Parathyroid adenoma (tissue), 2 donors: ENCODE measurements at regions not wholly inside any gene's neighbourhood (a gene's known extent, or its start where the extent isn't known, plus 50 kb on each side); places are given as distances from the start of the nearest gene placed in this dataset.

ENCODE experiments used
- H2AFZ ChIP-seq: fragments of 300-600 bp; sonication (generic); one replicate; pipeline ENCODE4 v1.7.0; 2017; ENCODE audit warnings: antibody characterized with exemption, mild to moderate bottlenecking
- H3K27ac ChIP-seq: fragments of 300-600 bp; sonication (generic); one replicate; pipeline ENCODE4 v1.7.0; 2017
- H3K27me3 ChIP-seq: fragments of 300-600 bp; sonication (generic); one replicate; pipeline ENCODE4 v1.7.0; 2017; ENCODE audit warnings: low read length; ENCODE audit not compliant: control insufficient read depth, insufficient read depth
- H3K36me3 ChIP-seq: fragments of 300-600 bp; sonication (generic); one replicate; pipeline ENCODE4 v1.7.0; 2017; ENCODE audit warnings: low read length; ENCODE audit not compliant: control insufficient read depth, insufficient read depth
- H3K4me1 ChIP-seq: fragments of 300-600 bp; sonication (generic); one replicate; pipeline ENCODE4 v1.7.0; 2017; ENCODE audit warnings: control low read depth
- H3K4me2 ChIP-seq: fragments of 300-600 bp; sonication (generic); one replicate; pipeline ENCODE4 v1.7.0; 2017; ENCODE audit warnings: low read length
- H3K4me3 ChIP-seq: fragments of 300-600 bp; sonication (generic); one replicate; pipeline ENCODE4 v1.7.0; 2017; ENCODE audit warnings: low read depth, low read length
- H3K79me2 ChIP-seq: fragments of 300-600 bp; sonication (generic); one replicate; pipeline ENCODE4 v1.7.0; 2017; ENCODE audit warnings: control low read depth
- H3K9ac ChIP-seq: fragments of 300-600 bp; sonication (generic); one replicate; pipeline ENCODE4 v1.7.0; 2017; ENCODE audit warnings: mild to moderate bottlenecking
- H3K9me3 ChIP-seq: fragments of 300-600 bp; sonication (generic); one replicate; pipeline ENCODE4 v1.7.0; 2017; ENCODE audit warnings: low read length; ENCODE audit not compliant: control insufficient read depth
- CTCF ChIP-seq: fragments of 300-600 bp; sonication (generic); IDR thresholded peaks from one replicate; pipeline ENCODE4 v1.7.0; 2017; ENCODE audit warnings: antibody characterized with exemption, mild to moderate bottlenecking
- donor health status: primary hyperparathyroidism.

- H3K9ac ChIP-seq: no peak overlapping the region
- H3K27me3 ChIP-seq: no peaks in the 10 kb centered on the region
- H3K9me3 ChIP-seq: no peaks in the 10 kb centered on the region
- no peak overlapping the region for H3K27ac ChIP-seq
- H3K4me3 ChIP-seq: no peak overlapping the region
- H2AFZ ChIP-seq: no peak overlapping the region
- no peaks in the 10 kb centered on the region for H3K4me1 ChIP-seq
- H3K79me2 ChIP-seq: no peaks in the 10 kb centered on the region
- TF ChIP-seq CTCF: no peak
- no peak overlapping the region for H3K4me2 ChIP-seq
- no peaks in the 10 kb centered on the region for H3K36me3 ChIP-seq
Measured at GRCh38 chr7:120091807-120092206, 181.2 kb upstream of the KCND2 start.

- no peak overlapping the region for H3K27ac ChIP-seq
- H3K4me3 ChIP-seq: no peak overlapping the region
- H3K27me3 ChIP-seq: no peaks in the 10 kb centered on the region
- no peaks in the 10 kb centered on the region for H3K36me3 ChIP-seq
- no peaks in the 10 kb centered on the region for H3K9me3 ChIP-seq
- no peak overlapping the region for H3K9ac ChIP-seq
- no peaks in the 10 kb centered on the region for H3K79me2 ChIP-seq
- no peaks in the 10 kb centered on the region for H3K4me1 ChIP-seq
- no peak for TF ChIP-seq CTCF
- no peak overlapping the region for H3K4me2 ChIP-seq
- no peak overlapping the region for H2AFZ ChIP-seq
Measured at GRCh38 chr7:120097020-120097419, 176.0 kb upstream of the KCND2 start.

- Histone ChIP-seq H3K4me2 (no peak overlapping the region), H3K36me3 (no peaks in the 10 kb centered on the region), H3K9ac (no peak overlapping the region)
Measured at GRCh38 chr7:120097774-120098173, 175.2 kb upstream of the KCND2 start.

GRCh38 chr7:120108376-120108775 lies 164.6 kb upstream of the KCND2 start:
- H2AFZ ChIP-seq: no peak overlapping the region

More at GRCh38 chr7:120097774-120098173, 175.2 kb upstream of the KCND2 start:
- no peaks in the 10 kb centered on the region for H3K27me3 ChIP-seq
- H3K4me3 ChIP-seq: no peak overlapping the region
- H3K27ac ChIP-seq: no peak overlapping the region
- H3K9me3 ChIP-seq: no peaks in the 10 kb centered on the region
- H3K79me2 ChIP-seq: no peaks in the 10 kb centered on the region
- H2AFZ ChIP-seq: no peak overlapping the region
- no peaks in the 10 kb centered on the region for H3K4me1 ChIP-seq
- TF ChIP-seq CTCF: no peak

More at GRCh38 chr7:120108376-120108775, 164.6 kb upstream of the KCND2 start:
- no peaks in the 10 kb centered on the region for H3K27me3 ChIP-seq
- no peak overlapping the region for H3K27ac ChIP-seq
- TF ChIP-seq CTCF: no peak
- H3K4me1 ChIP-seq: no peaks in the 10 kb centered on the region
- H3K36me3 ChIP-seq: no peaks in the 10 kb centered on the region
- H3K4me2 ChIP-seq: no peak overlapping the region
- no peak overlapping the region for H3K4me3 ChIP-seq
- H3K9ac ChIP-seq: no peak overlapping the region
- H3K9me3 ChIP-seq: no peaks in the 10 kb centered on the region
- H3K79me2 ChIP-seq: no peaks in the 10 kb centered on the region
